ENCODE measurements at regions not wholly inside any gene's neighbourhood (a gene's known extent, or its start where the extent isn't known, plus 50 kb on each side); places are given as distances from the start of the nearest gene placed in this dataset.

GRCh38 chr3:161875483-161875882 lies 378.9 kb downstream of the OTOL1 start:
- TF ChIP-seq CTCF (IDR thresholded peaks at IDR 0.05) (no peak), POLR2A (IDR thresholded peaks at IDR 0.05) (no peak)

All from body of pancreas (tissue), 4 donors.